ENCODE measurements at regions not wholly inside any gene's neighbourhood (a gene's known extent, or its start where the extent isn't known, plus 50 kb on each side); places are given as distances from the start of the nearest gene placed in this dataset.

GRCh38 chr5:1975898-1976765 is 93.4 kb upstream of the IRX4 start:
- TF ChIP-seq CTCF (conservative IDR thresholded peaks at IDR 0.05; ENCODE audit: low read length) (no peak), EZH2phosphoT487 (IDR thresholded peaks at IDR 0.05; ENCODE audit: borderline replicate concordance) (no peak)

All from Loucy (cell line).